K562 (cell line): ENCODE measurements at regions not wholly inside any gene's neighbourhood (a gene's known extent, or its start where the extent isn't known, plus 50 kb on each side); places are given as distances from the start of the nearest gene placed in this dataset.

Experiments used
- BHLHE40 ChIP-seq: IDR thresholded peaks from 2 replicates; pipeline ENCODE4 v1.6.1; 2011; ENCODE audit warnings: low read length, improper control_type of control experiment
- CREB3 ChIP-seq: fragments of 450-650 bp; conservative IDR thresholded peaks from 2 replicates; pipeline ENCODE4 v1.6.1; 2016; ENCODE audit warnings: missing genetic modification characterization, low read depth, mild to moderate bottlenecking, missing compliant biosample characterization, moderate library complexity
- E2F4 ChIP-seq: sonication (generic); formaldehyde crosslinking; IDR thresholded peaks from 2 replicates; pipeline ENCODE4 v1.8.0; 2022; ENCODE audit warnings: mild to moderate bottlenecking, low read depth, missing genetic modification reagents
- GATA2 ChIP-seq: sonication (generic); formaldehyde crosslinking; IDR thresholded peaks from 2 replicates; pipeline ENCODE4 v1.4.0; 2020; ENCODE audit warnings: mild to moderate bottlenecking, missing genetic modification reagents
- ID3 ChIP-seq, 2 experiments: fragments of 250-450 bp in 1 of 2; fragments of 450-650 bp in 1 of 2; sonication (Bioruptor Pico) in 1 of 2; IDR thresholded peaks; 2 replicates each; pipeline versions ENCODE4 v1.6.1 to v1.8.0; 2016 to 2021; ENCODE audit warnings: mild to moderate bottlenecking in 2 of 2, moderate library complexity in 2 of 2, missing compliant biosample characterization in 1 of 2, missing genetic modification characterization in 1 of 2
- MGA ChIP-seq: fragments of 450-650 bp; IDR thresholded peaks from 2 replicates; pipeline ENCODE4 v1.6.1; 2016; ENCODE audit warnings: mild to moderate bottlenecking, moderate library complexity
- RAD51 ChIP-seq: fragments of 450-650 bp; IDR thresholded peaks from 2 replicates; pipeline ENCODE4 v1.7.1; 2016; ENCODE audit warnings: low read depth, mild to moderate bottlenecking, borderline replicate concordance
- SMAD4 ChIP-seq: fragments of 250-450 bp; sonication (Bioruptor Pico); conservative IDR thresholded peaks from 2 replicates; pipeline ENCODE4 v1.8.0; 2021; ENCODE audit warnings: inconsistent platforms, mild to moderate bottlenecking, moderate library complexity
- SMARCA4 ChIP-seq: fragments of 450-650 bp; IDR thresholded peaks from 2 replicates; pipeline ENCODE4 v1.6.1; 2016
- TAF15 ChIP-seq: fragments of 200-400 bp; formaldehyde crosslinking; IDR thresholded peaks from 2 replicates; pipeline ENCODE4 v1.6.1; 2017; ENCODE audit warnings: mild to moderate bottlenecking, low read depth, low read length, moderate library complexity
- TFAP4 ChIP-seq: sonication (generic); formaldehyde crosslinking; IDR thresholded peaks from 2 replicates; pipeline ENCODE4 v1.8.0; 2022; ENCODE audit warnings: missing genetic modification reagents, mild to moderate bottlenecking, moderate library complexity, borderline replicate concordance
- XRCC5 ChIP-seq: fragments of 200-400 bp; formaldehyde crosslinking; IDR thresholded peaks from 2 replicates; pipeline ENCODE4 v1.6.1; 2017; ENCODE audit warnings: low read depth, mild to moderate bottlenecking, low read length

GRCh38 chr6:15036690-15037245 is 209.1 kb upstream of the JARID2 start (continued):
- TF ChIP-seq MGA, result peak; percentile 37; the same call in 1 of the 2 replicates
- 0 out of 2 replicates have a peak, but pooled peaks have one; percentile 32 for TF ChIP-seq XRCC5
- peak; percentile 83 for TF ChIP-seq CREB3 (tag)
- TF ChIP-seq ID3 (CRISPR knock-in tag; IDR thresholded peaks at IDR 0.05), result no peak
- TF ChIP-seq ID3 (tag; IDR thresholded peaks at IDR 0.05), result no peak; the same call in 1 of the 2 replicates
- no peak for TF ChIP-seq E2F4 (CRISPR knock-in tag)
- no peak for TF ChIP-seq TAF15
- TF ChIP-seq RAD51, result peak; percentile 70; the same call in 1 of the 2 replicates
- TF ChIP-seq TFAP4 (CRISPR knock-in tag), result peak; percentile 94
- TF ChIP-seq GATA2 (CRISPR knock-in tag), result peak; percentile 70
- TF ChIP-seq SMARCA4, result peak; percentile 92
- TF ChIP-seq BHLHE40, result peak; percentile 95
- peak; percentile 76 for TF ChIP-seq SMAD4 (CRISPR knock-in tag)
